ENCODE measurements at regions not wholly inside any gene's neighbourhood (a gene's known extent, or its start where the extent isn't known, plus 50 kb on each side); places are given as distances from the start of the nearest gene placed in this dataset.

DNA sequence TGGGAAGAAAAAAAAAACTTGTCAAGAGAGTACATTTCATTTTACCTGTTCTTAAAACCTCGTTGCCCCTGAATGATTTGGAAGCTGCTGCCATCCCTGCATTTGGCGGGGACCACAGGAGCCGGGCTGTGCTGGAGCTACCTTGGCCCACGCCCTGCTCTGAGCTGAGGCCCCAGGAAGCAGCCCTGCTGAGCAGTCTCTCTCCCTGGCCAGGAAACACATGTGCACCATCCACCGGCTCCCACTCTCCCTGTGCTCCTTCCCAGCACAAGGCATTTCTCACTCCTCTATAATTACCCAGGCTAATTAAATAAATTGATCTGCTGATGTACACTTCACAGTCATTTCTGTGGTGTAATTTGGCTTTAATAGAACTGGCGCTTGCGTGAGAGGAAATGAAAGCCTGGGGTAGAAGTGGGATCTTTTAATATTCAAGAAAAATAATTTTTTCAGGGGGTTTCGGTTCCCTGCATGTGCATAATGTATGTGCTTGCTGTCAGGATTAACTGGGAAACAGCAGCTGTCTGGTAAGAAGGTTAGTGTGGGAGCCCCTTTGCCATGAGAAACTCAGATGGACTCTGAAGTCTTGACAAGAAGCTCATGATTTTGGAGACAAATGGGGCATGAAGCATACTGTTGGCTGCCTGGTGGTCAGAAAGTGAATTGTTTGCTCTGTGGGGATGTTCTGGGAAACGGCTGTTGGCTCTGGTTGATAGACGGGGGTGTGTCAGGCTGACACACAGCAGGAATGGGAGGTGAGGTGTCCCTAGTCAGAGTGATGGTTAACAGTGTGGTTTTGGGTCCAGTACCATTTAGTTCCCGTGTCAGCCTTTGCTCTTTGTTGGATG, 252.3 kb upstream of the EEF2KMT start:
- H3K4me2 ChIP-seq (ENCODE audit: unreplicated experiment) = no peak overlapping the region
- no peak overlapping the region for H3K27ac ChIP-seq
- TF ChIP-seq EZH2 (IDR thresholded peaks at IDR 0.05; ENCODE audit: insufficient read depth, poor library complexity, severe bottlenecking) (no peak), EZH2phosphoT487 (IDR thresholded peaks at IDR 0.05; ENCODE audit: insufficient read depth, low read depth) (no peak)
- no peaks in the 10 kb centered on the region for H3F3A ChIP-seq (ENCODE audit: insufficient read depth)
- in situ Hi-C loops (cut with MboI) = no loop called here
- no peak overlapping the region for H2AFZ ChIP-seq
- 7 to 8% methylated on average over 11 of the region's 11 CpGs for WGBS, 2 experiments (ENCODE audit: low coverage in 1 of 2, low lambda C conversion rate in 2 of 2, missing lambda C conversion rate in 2 of 2)
- no peaks in the 10 kb centered on the region for H3K9me3 ChIP-seq (ENCODE audit: low read depth)
- H3K9ac ChIP-seq = no peak overlapping the region
- no peaks in the 10 kb centered on the region for H3K79me2 ChIP-seq (ENCODE audit: insufficient read depth)
- H3K9me2 ChIP-seq (ENCODE audit: insufficient read depth) = no peaks in the 10 kb centered on the region
- H4K20me1 ChIP-seq (ENCODE audit: insufficient read depth) = no peaks in the 10 kb centered on the region
- H3K4me3 ChIP-seq = no peak overlapping the region
- no peak for DNase-seq
- H3K27me3 ChIP-seq (replicated peaks; ENCODE audit: insufficient read depth) = no peaks in the 10 kb centered on the region
- H3K36me3 ChIP-seq (ENCODE audit: low read depth) = no peaks in the 10 kb centered on the region
- no peaks in the 10 kb centered on the region for H3K4me1 ChIP-seq (ENCODE audit: insufficient read depth)

DNA sequence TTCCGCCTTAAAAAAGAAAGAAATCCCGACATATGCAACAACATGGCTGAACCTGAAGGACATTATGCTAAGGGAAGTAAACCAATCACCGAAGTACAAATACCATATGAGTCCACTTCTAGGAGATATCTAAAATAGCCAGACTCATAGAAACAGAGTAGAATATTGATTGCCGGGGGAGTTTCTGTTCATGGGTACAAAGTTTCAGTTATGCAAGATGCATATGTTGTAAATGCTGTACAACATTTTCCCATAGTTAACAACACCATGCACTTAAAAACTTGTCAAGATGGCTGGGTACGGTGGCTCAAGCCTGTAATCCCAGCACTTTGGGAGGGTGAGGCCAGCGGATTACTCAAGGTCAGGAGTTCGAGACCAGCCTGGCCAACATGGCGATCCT, 251.5 kb upstream of the EEF2KMT start:
- 42 to 49% methylated on average over 8 of the region's 8 CpGs for WGBS, 2 experiments (ENCODE audit: low coverage in 1 of 2, low lambda C conversion rate in 2 of 2, missing lambda C conversion rate in 2 of 2)

DNA sequence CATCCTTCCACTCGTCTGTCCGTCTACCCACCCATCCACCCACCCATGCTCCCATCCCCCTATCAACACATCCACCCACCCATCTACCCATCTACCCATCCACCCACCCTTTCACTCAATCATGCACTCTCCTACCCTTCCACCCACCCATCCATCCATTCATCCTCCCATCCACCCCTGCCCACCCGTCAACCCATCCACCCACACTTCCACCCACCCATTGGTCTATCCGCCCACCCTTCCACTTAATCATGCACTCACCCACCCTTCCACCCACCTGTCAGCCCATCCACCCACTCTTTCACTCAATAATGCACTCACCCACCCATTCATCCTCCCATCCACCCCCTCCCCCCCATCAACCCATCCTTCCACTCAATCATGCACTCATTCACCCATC, 250.0 kb upstream of the EEF2KMT start:
- WGBS, 2 experiments (ENCODE audit: low coverage in 1 of 2, low lambda C conversion rate in 2 of 2, missing lambda C conversion rate in 2 of 2) = 33% methylated on average over 4 of the region's 4 CpGs; no CpG with 5 or more reads in 1 of the 2 experiments
- H3K4me3 ChIP-seq = no peak overlapping the region
- in situ Hi-C loops (cut with MboI) = no loop called here

More for the DNA sequence above, 251.5 kb upstream of the EEF2KMT start:
- H3K4me3 ChIP-seq = no peak overlapping the region
- H3K9me2 ChIP-seq (ENCODE audit: insufficient read depth) = no peaks in the 10 kb centered on the region
- no peaks in the 10 kb centered on the region for H3K27me3 ChIP-seq (replicated peaks; ENCODE audit: insufficient read depth)
- no peaks in the 10 kb centered on the region for H3F3A ChIP-seq (ENCODE audit: insufficient read depth)
- no peaks in the 10 kb centered on the region for H3K79me2 ChIP-seq (ENCODE audit: insufficient read depth)
- no peak overlapping the region for H3K27ac ChIP-seq
- H3K9me3 ChIP-seq (ENCODE audit: low read depth) = no peaks in the 10 kb centered on the region
- H3K9ac ChIP-seq = no peak overlapping the region
- H2AFZ ChIP-seq = no peak overlapping the region
- no peak overlapping the region for H3K4me2 ChIP-seq (ENCODE audit: unreplicated experiment)
- in situ Hi-C loops (cut with MboI) = no loop called here
- H4K20me1 ChIP-seq (ENCODE audit: insufficient read depth) = no peaks in the 10 kb centered on the region
- no peaks in the 10 kb centered on the region for H3K36me3 ChIP-seq (ENCODE audit: low read depth)
- no peaks in the 10 kb centered on the region for H3K4me1 ChIP-seq (ENCODE audit: insufficient read depth)
- TF ChIP-seq EZH2phosphoT487 (IDR thresholded peaks at IDR 0.05; ENCODE audit: insufficient read depth, low read depth) (no peak), EZH2 (IDR thresholded peaks at IDR 0.05; ENCODE audit: insufficient read depth, poor library complexity, severe bottlenecking) (no peak)
- DNase-seq = no peak

GRCh38 chr16:5336941-5337340, 239.3 kb upstream of the EEF2KMT start:
- Histone ChIP-seq H3K4me3 (no peak overlapping the region), H3F3A (ENCODE audit: insufficient read depth) (no peaks in the 10 kb centered on the region), H3K4me1 (ENCODE audit: insufficient read depth) (no peaks in the 10 kb centered on the region), H3K9me3 (ENCODE audit: low read depth) (no peaks in the 10 kb centered on the region), H3K79me2 (ENCODE audit: insufficient read depth) (no peaks in the 10 kb centered on the region), H3K9me2 (ENCODE audit: insufficient read depth) (no peaks in the 10 kb centered on the region), H3K36me3 (ENCODE audit: low read depth) (no peaks in the 10 kb centered on the region), H4K20me1 (ENCODE audit: insufficient read depth) (no peaks in the 10 kb centered on the region), H2AFZ (no peak overlapping the region), H3K9ac (no peak overlapping the region), H3K27ac (no peak overlapping the region), H3K27me3 (replicated peaks; ENCODE audit: insufficient read depth) (no peaks in the 10 kb centered on the region), H3K4me2 (ENCODE audit: unreplicated experiment) (no peak overlapping the region)
- in situ Hi-C loops (cut with MboI) = no loop called here
- no peak for DNase-seq
- TF ChIP-seq EZH2 (IDR thresholded peaks at IDR 0.05; ENCODE audit: insufficient read depth, poor library complexity, severe bottlenecking) (no peak), EZH2phosphoT487 (IDR thresholded peaks at IDR 0.05; ENCODE audit: insufficient read depth, low read depth) (no peak)
- 15 to 17% methylated on average over 6 of the region's 6 CpGs for WGBS, 2 experiments (ENCODE audit: low coverage in 1 of 2, low lambda C conversion rate in 2 of 2, missing lambda C conversion rate in 2 of 2)

More for the DNA sequence above, 250.0 kb upstream of the EEF2KMT start:
- H3K36me3 ChIP-seq (ENCODE audit: low read depth) = no peaks in the 10 kb centered on the region
- DNase-seq = no peak
- no peaks in the 10 kb centered on the region for H3K9me2 ChIP-seq (ENCODE audit: insufficient read depth)
- no peaks in the 10 kb centered on the region for H4K20me1 ChIP-seq (ENCODE audit: insufficient read depth)
- H3K27ac ChIP-seq = no peak overlapping the region
- H2AFZ ChIP-seq = no peak overlapping the region
- H3K4me1 ChIP-seq (ENCODE audit: insufficient read depth) = no peaks in the 10 kb centered on the region
- H3F3A ChIP-seq (ENCODE audit: insufficient read depth) = no peaks in the 10 kb centered on the region
- no peak for TF ChIP-seq EZH2phosphoT487 (IDR thresholded peaks at IDR 0.05; ENCODE audit: insufficient read depth, low read depth)
- no peak overlapping the region for H3K9ac ChIP-seq
- H3K79me2 ChIP-seq (ENCODE audit: insufficient read depth) = no peaks in the 10 kb centered on the region
- no peaks in the 10 kb centered on the region for H3K27me3 ChIP-seq (replicated peaks; ENCODE audit: insufficient read depth)
- no peak overlapping the region for H3K4me2 ChIP-seq (ENCODE audit: unreplicated experiment)
- H3K9me3 ChIP-seq (ENCODE audit: low read depth) = no peaks in the 10 kb centered on the region

Measured in GM23248 (cell line).